Endothelial cell of umbilical vein (primary cell): ENCODE measurements at regions not wholly inside any gene's neighbourhood (a gene's known extent, or its start where the extent isn't known, plus 50 kb on each side); places are given as distances from the start of the nearest gene placed in this dataset.

ENCODE experiments used
- BruUV-seq: library from RNA; stranded (reverse); fragments of 400-500 nt; replicated peaks from 2 replicates; lab custom pipeline; 2021; lab: Mats Ljungman, UMichigan
- CTCF ChIA-PET: fragments of 300-600, 350-600 bp; sonication (Branson Sonifier 250); formaldehyde crosslinking; loops from one replicate; lab custom pipeline; 2021; ENCODE audit warnings: antibody characterized with exemption, inconsistent platforms; lab: Charles Lee
- POLR2A ChIA-PET: fragments of 300-600, 350-600 bp; sonication (Branson Sonifier 250); formaldehyde crosslinking; loops from one replicate; lab custom pipeline; 2021; ENCODE audit warnings: antibody characterized with exemption, inconsistent platforms; lab: Charles Lee
- DNase-seq: peaks from one replicate; pipeline ENCODE4 v3.0.0-alpha.2; 2011; ENCODE audit warnings: low read depth, low spot score
- FAIRE-seq: peaks from 2 replicates; lab custom pipeline; 2011; peaks lifted over from hg19 to GRCh38; lab: Jason Lieb, UNC
- H2AFZ ChIP-seq: 2 replicates; pipeline ENCODE4 v1.6.0; 2012; ENCODE audit warnings: low read depth, low read length, control low read depth, inconsistent platforms
- H3K27ac ChIP-seq: 2 replicates; pipeline ENCODE4 v1.5.1; 2011; ENCODE audit warnings: low read depth, mild to moderate bottlenecking, control low read depth, low read length, moderate library complexity; ENCODE audit not compliant: insufficient read depth
- H3K27me3 ChIP-seq, 2 experiments: 2 replicates each; pipeline versions ENCODE4 v1.6.0 to v1.6.1; 2011; ENCODE audit warnings: low read length in 2 of 2, mixed read lengths in 1 of 2; ENCODE audit not compliant: control insufficient read depth in 2 of 2, insufficient read depth in 2 of 2
- H3K36me3 ChIP-seq, 2 experiments: 2 replicates in 1 of 2; 3 replicates in 1 of 2; pipeline ENCODE4 v1.5.1; 2011; ENCODE audit warnings: low read length in 2 of 2, mild to moderate bottlenecking in 1 of 2, moderate library complexity in 1 of 2; ENCODE audit not compliant: control insufficient read depth in 2 of 2, insufficient read depth in 2 of 2; ENCODE audit errors: extremely low read depth in 1 of 2
- H3K4me1 ChIP-seq: 3 replicates; pipeline ENCODE4 v1.5.1; 2011; ENCODE audit warnings: mild to moderate bottlenecking, low read length; ENCODE audit not compliant: control insufficient read depth, insufficient read depth; ENCODE audit errors: extremely low read depth
- H3K4me2 ChIP-seq: 2 replicates; pipeline ENCODE4 v1.6.1; 2011; ENCODE audit warnings: low read length, control low read depth, mixed read lengths; ENCODE audit not compliant: insufficient read depth
- H3K4me3 ChIP-seq, 3 experiments: fragments of 200-600 bp in 1 of 3; sonication (generic), shearing (Covaris generic) in 1 of 3; replicated peaks in 1 of 3; 2 replicates each; pipeline ENCODE4 v1.5.1; 2011 to 2016; ENCODE audit warnings: control low read depth in 3 of 3, low read length in 3 of 3, mild to moderate bottlenecking in 2 of 3, inconsistent platforms in 1 of 3, low read depth in 1 of 3, moderate library complexity in 1 of 3; ENCODE audit not compliant: insufficient read depth in 1 of 3
- H3K79me2 ChIP-seq: 2 replicates; pipeline ENCODE4 v1.6.0; 2012; ENCODE audit warnings: low read length, inconsistent platforms; ENCODE audit not compliant: control insufficient read depth, insufficient read depth
- H3K9ac ChIP-seq: replicated peaks from 2 replicates; pipeline ENCODE3; 2011; ENCODE audit warnings: low read length, control low read depth; ENCODE audit not compliant: insufficient read depth; ENCODE audit errors: extremely low read depth
- H3K9me1 ChIP-seq: replicated peaks from 3 replicates; pipeline ENCODE4 v1.6.0; 2011; ENCODE audit warnings: mild to moderate bottlenecking, low read length; ENCODE audit not compliant: control insufficient read depth, insufficient read depth; ENCODE audit errors: extremely low read depth
- H3K9me3 ChIP-seq: replicated peaks from 2 replicates; pipeline ENCODE4 v1.5.1; 2012; ENCODE audit warnings: low read length, inconsistent platforms; ENCODE audit not compliant: control insufficient read depth, insufficient read depth
- H4K20me1 ChIP-seq: replicated peaks from 2 replicates; pipeline ENCODE3; 2011; ENCODE audit warnings: mild to moderate bottlenecking, low read length; ENCODE audit not compliant: control insufficient read depth, insufficient read depth; ENCODE audit errors: extremely low read depth
- EZH2 ChIP-seq: IDR thresholded peaks from 2 replicates; pipeline ENCODE4 v1.6.1; 2012; ENCODE audit warnings: borderline replicate concordance, low read depth, mild to moderate bottlenecking, moderate library complexity, low read length, inconsistent platforms; ENCODE audit not compliant: severe bottlenecking
- FOS ChIP-seq: IDR thresholded peaks from 2 replicates; pipeline ENCODE4 v1.6.1; 2011; ENCODE audit warnings: mild to moderate bottlenecking, low read length, moderate library complexity, borderline replicate concordance; ENCODE audit not compliant: insufficient read depth
- GATA2 ChIP-seq: IDR thresholded peaks from 2 replicates; pipeline ENCODE4 v1.7.0; 2011; ENCODE audit warnings: low read depth, mild to moderate bottlenecking, moderate library complexity, mixed read lengths, low read length; ENCODE audit not compliant: insufficient read length, insufficient read depth
- JUN ChIP-seq: IDR thresholded peaks from 2 replicates; pipeline ENCODE4 v1.6.1; 2011; ENCODE audit warnings: borderline replicate concordance, low read depth; ENCODE audit not compliant: insufficient read length, insufficient read depth
- MYC ChIP-seq: IDR thresholded peaks from one replicate; pipeline ENCODE4 v1.6.1; 2011; ENCODE audit warnings: mild to moderate bottlenecking, low read depth, low read length
- POLR2A ChIP-seq: IDR thresholded peaks from 2 replicates; pipeline ENCODE4 v1.6.1; 2012; ENCODE audit warnings: low read depth, mild to moderate bottlenecking, control low read depth, low read length
- POLR2AphosphoS5 ChIP-seq: IDR thresholded peaks from 2 replicates; pipeline ENCODE4 v1.6.1; 2012; ENCODE audit warnings: low read depth, mild to moderate bottlenecking, control low read depth, low read length, moderate library complexity; ENCODE audit not compliant: insufficient read depth
- dilution Hi-C: fragments of 300-500 bp; cut with MboI; formaldehyde crosslinking; loops from one replicate; pipeline ENCODE4 v1.15.0; 2019; ENCODE audit warnings: low sequenced_read_pairs; ENCODE audit not compliant: extremely low pct_ligation_motif_present
- intact Hi-C: fragments of 100-400 bp; cut with micrococcal nuclease; formaldehyde crosslinking; loops from one replicate; pipeline ENCODE4 v1.10.0; 2022
- TF ChIP-seq, protein P1 (sequence below), 2 donors: IDR thresholded peaks; 1 replicate in 1 of 2; 2 replicates in 1 of 2; pipeline ENCODE4 v1.5.1; 2011; ENCODE audit warnings: low read length in 2 of 2, mild to moderate bottlenecking in 2 of 2, moderate library complexity in 2 of 2, control low read depth in 1 of 2, inconsistent platforms in 1 of 2, low read depth in 1 of 2; ENCODE audit not compliant: insufficient read depth in 1 of 2; ENCODE audit errors: extremely low read depth in 1 of 2
- TF ChIP-seq, protein P2 (sequence below): IDR thresholded peaks from 2 replicates; pipeline ENCODE4 v1.6.1; 2011; ENCODE audit not compliant: insufficient read depth, insufficient read length

DNA sequence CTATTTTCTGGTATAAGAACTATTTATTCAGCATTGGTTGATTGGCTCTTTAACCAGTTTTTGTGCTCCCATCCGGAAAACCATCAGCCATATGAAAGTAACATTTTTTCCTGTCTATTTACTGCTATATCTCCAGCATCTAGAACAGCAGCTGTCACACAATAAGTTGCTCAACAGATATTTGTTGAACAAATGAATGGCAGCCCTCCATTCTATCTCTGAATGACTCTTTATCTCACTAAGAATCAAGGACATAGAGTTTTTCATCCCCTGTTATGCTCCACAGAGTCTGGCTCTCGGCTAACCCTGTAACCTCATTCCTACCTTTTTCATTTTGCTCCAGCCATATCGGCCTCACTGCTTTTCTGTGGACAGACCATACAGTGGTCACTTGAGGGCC, 145.5 kb downstream of the SLITRK6 start:
- Histone ChIP-seq H3K9me3 (peaks cover 2% of the 10 kb centered on the region), H4K20me1 (no peaks in the 10 kb centered on the region), H3K4me2 (no peak overlapping the region), H3K27ac (no peak overlapping the region), H3K27me3 (no peaks in the 10 kb centered on the region), H3K36me3 (no peaks in the 10 kb centered on the region), H3K9ac (no peak overlapping the region), H3K4me3 (no peak overlapping the region), H2AFZ (no peak overlapping the region), H3K4me1 (no peaks in the 10 kb centered on the region), H3K9me1 (no peaks in the 10 kb centered on the region), H3K79me2 (no peaks in the 10 kb centered on the region)
- CTCF ChIA-PET: no interaction called here
- dilution Hi-C loops (no loop called here), intact Hi-C loops (no loop called here)
- FAIRE-seq (no peak), DNase-seq (no peak)
- BruUV-seq: no TSS peak
- TF ChIP-seq MYC (no peak), POLR2A (no peak), FOS (no peak), EZH2 (no peak)
- TF ChIP-seq, protein P1, sequence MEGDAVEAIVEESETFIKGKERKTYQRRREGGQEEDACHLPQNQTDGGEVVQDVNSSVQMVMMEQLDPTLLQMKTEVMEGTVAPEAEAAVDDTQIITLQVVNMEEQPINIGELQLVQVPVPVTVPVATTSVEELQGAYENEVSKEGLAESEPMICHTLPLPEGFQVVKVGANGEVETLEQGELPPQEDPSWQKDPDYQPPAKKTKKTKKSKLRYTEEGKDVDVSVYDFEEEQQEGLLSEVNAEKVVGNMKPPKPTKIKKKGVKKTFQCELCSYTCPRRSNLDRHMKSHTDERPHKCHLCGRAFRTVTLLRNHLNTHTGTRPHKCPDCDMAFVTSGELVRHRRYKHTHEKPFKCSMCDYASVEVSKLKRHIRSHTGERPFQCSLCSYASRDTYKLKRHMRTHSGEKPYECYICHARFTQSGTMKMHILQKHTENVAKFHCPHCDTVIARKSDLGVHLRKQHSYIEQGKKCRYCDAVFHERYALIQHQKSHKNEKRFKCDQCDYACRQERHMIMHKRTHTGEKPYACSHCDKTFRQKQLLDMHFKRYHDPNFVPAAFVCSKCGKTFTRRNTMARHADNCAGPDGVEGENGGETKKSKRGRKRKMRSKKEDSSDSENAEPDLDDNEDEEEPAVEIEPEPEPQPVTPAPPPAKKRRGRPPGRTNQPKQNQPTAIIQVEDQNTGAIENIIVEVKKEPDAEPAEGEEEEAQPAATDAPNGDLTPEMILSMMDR (IDR thresholded peaks at IDR 0.05; ENCODE audit: extremely low read depth in 1 of 2, insufficient read depth in 1 of 2, low read depth in 1 of 2, low read length in 2 of 2): no peak
- POLR2A ChIA-PET: no interaction called here

DNA sequence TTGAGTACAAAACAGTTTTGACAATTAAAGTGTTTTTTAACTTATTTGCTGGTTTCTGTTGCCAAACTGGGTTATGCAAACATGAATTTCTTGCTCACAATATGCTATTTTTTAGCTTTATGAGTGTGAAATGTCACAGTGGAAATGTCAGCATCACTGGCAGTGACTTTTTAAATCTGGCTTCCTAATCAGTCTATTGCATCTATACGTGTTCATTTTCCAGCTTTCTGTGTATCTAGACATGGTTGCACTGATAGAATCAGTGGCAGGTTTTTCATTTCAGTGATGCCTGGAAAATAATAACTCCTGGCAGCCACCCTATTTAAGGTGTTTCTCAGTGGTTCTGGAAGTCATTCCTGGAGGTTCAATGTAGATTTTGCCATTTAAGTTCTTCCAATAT, 146.7 kb downstream of the SLITRK6 start:
- H3K9ac ChIP-seq: no peak overlapping the region
- CTCF ChIA-PET: no interaction called here
- POLR2A ChIA-PET: no interaction called here
- H4K20me1 ChIP-seq: no peaks in the 10 kb centered on the region
- H3K36me3 ChIP-seq: no peaks in the 10 kb centered on the region
- H3K4me3 ChIP-seq: no peak overlapping the region
- no peaks in the 10 kb centered on the region for H3K27me3 ChIP-seq
- H3K4me1 ChIP-seq: no peaks in the 10 kb centered on the region
- no peaks in the 10 kb centered on the region for H3K9me1 ChIP-seq
- dilution Hi-C loops (no loop called here), intact Hi-C loops (no loop called here)
- no peak for FAIRE-seq
- no peak for DNase-seq
- no peak overlapping the region for H3K27ac ChIP-seq
- no TSS peak for BruUV-seq
- TF ChIP-seq GATA2 (no peak), POLR2AphosphoS5 (no peak), JUN (no peak), POLR2A (no peak), EZH2 (no peak), MYC (no peak), FOS (no peak)
- TF ChIP-seq, protein P1 (IDR thresholded peaks at IDR 0.05; ENCODE audit: extremely low read depth in 1 of 2, insufficient read depth in 1 of 2, low read depth in 1 of 2, low read length in 2 of 2): no peak
- TF ChIP-seq, protein P2, sequence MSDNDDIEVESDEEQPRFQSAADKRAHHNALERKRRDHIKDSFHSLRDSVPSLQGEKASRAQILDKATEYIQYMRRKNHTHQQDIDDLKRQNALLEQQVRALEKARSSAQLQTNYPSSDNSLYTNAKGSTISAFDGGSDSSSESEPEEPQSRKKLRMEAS: no peak
- H2AFZ ChIP-seq: no peak overlapping the region
- H3K4me2 ChIP-seq: no peak overlapping the region
- no peaks in the 10 kb centered on the region for H3K79me2 ChIP-seq
- H3K9me3 ChIP-seq: peaks cover 2% of the 10 kb centered on the region
